ENCODE measurements at regions not wholly inside any gene's neighbourhood (a gene's known extent, or its start where the extent isn't known, plus 50 kb on each side); places are given as distances from the start of the nearest gene placed in this dataset.

GRCh38 chr2:185391543-185391942, 347.1 kb upstream of the FSIP2 start:
- no peak for TF ChIP-seq CTCF (IDR thresholded peaks at IDR 0.05)
- TF ChIP-seq POLR2A (IDR thresholded peaks at IDR 0.05): no peak

Data from uterus (tissue), 2 donors.